ENCODE measurements at regions not wholly inside any gene's neighbourhood (a gene's known extent, or its start where the extent isn't known, plus 50 kb on each side); places are given as distances from the start of the nearest gene placed in this dataset.

- no peak for TF ChIP-seq CTCF (conservative IDR thresholded peaks at IDR 0.05)
Measured at GRCh38 chr11:28877340-28877739, 769.2 kb downstream of the METTL15 start.

DNA sequence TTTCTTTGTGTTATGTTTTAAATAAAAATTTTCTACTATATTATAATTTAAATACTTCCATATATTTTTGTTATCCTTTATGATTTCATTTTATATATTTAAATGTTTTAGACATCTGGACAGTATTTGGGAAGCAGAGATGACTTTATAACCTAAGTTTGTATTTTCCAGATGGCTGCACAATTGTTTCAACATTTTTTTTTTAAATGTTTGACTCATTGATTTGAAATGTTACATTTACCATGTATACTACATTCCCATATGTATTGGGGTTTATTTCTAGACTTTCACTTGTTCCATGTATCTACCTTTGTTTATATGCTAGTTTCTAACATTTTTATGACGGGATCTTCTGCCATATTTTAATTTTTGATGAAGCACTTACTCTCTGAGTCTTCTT, 766.5 kb downstream of the METTL15 start:
- no peak overlapping the region for H3K27ac ChIP-seq
- TF ChIP-seq CTCF (conservative IDR thresholded peaks at IDR 0.05): no peak

More at GRCh38 chr11:28877340-28877739, 769.2 kb downstream of the METTL15 start:
- no peak overlapping the region for H3K27ac ChIP-seq

- no peak overlapping the region for H3K27ac ChIP-seq
- TF ChIP-seq CTCF (conservative IDR thresholded peaks at IDR 0.05): no peak
Measured at GRCh38 chr11:28871090-28871489, 762.9 kb downstream of the METTL15 start.

DNA sequence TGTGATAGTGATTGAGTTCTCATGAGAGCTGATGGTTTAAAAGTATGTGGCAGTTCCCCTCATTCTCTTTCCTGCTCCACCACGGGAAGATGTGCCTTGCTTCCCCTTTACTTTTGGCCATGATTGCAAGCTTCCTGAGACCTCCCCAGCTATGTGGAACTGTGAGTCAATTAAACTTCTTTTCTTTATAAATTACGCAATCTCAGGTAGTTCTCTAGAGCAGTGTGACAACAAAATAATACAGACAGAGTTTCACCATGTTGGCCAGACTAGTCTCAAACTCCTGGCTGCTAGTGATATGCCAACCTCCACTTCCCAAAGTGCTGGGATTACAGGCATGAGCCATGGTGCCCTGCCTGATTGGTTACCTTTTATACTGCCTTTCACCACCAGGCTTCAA, 755.2 kb downstream of the METTL15 start:
- no peak overlapping the region for H3K27ac ChIP-seq
- TF ChIP-seq CTCF (conservative IDR thresholded peaks at IDR 0.05): no peak

DNA sequence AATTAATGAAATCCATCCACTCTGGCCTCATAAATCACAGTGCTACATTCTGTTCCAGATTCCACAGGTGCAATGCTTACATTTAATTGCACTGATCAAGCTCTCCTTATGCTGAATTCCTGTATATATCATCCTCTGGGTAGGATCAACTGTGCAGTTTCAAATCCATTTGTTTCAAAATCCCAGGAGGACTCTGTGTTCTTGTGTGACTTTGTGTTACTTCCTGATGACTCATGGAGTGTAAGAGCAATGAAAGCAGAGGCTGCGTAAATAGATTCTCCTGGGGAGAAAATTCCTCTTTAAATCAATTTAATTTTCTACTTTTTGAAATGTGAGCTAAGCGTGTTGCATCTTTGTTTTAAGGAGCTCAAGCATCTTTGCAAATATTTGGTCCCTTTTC, 752.7 kb downstream of the METTL15 start:
- no peak for TF ChIP-seq CTCF (conservative IDR thresholded peaks at IDR 0.05)
- no peak overlapping the region for H3K27ac ChIP-seq

DNA sequence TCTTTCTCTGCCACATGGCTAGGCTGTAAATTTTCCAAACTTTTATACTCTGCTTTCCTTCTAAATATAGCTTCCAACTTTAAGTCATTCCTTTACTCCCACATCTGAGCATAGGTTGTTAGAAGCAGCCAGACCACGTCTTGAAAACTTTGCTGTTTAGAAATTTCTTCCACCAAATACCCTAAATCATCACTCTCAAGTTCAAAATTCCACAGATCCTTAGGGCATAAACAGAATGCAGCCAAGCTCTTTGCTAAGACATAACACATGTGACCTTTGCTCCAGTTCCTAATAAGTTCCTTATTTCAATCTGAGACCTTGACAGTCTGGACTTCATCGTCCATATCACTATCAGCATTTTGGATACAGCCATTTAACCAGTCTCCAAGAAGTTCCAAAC, 749.9 kb downstream of the METTL15 start:
- H3K27ac ChIP-seq: no peak overlapping the region
- TF ChIP-seq CTCF (conservative IDR thresholded peaks at IDR 0.05): no peak

- TF ChIP-seq CTCF (conservative IDR thresholded peaks at IDR 0.05): no peak
- no peak overlapping the region for H3K27ac ChIP-seq
Measured at GRCh38 chr11:28849053-28849452, 740.9 kb downstream of the METTL15 start.

DNA sequence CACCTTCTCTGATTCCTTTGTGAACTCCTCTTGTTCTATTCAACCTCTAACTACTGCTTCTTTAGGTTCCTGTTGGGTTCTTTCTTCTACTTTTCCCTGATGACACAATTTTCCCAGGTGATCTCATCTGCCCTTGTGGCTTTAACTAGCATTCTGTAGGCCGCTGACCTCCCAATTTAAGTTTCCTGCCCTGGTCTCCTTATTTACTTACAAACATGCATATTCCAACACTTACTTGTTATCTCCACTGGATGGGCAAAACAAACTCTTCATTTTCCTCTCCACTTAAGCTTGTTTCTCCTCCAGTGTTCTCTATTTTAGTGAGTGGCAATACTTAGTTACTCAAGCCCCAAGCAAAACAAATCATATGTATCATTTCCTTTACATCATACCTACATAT, 734.5 kb downstream of the METTL15 start:
- no peak for TF ChIP-seq CTCF (conservative IDR thresholded peaks at IDR 0.05)
- no peak overlapping the region for H3K27ac ChIP-seq
